Uterus (tissue), 2 donors: ENCODE measurements at regions not wholly inside any gene's neighbourhood (a gene's known extent, or its start where the extent isn't known, plus 50 kb on each side); places are given as distances from the start of the nearest gene placed in this dataset.

ENCODE experiments used
- POLR2A ChIP-seq, 2 donors: fragments of 450-650 bp; IDR thresholded peaks; one replicate each; pipeline ENCODE4 v1.6.1; 2016; ENCODE audit warnings: antibody characterized with exemption in 2 of 2, mild to moderate bottlenecking in 1 of 2, moderate library complexity in 1 of 2
- TF ChIP-seq, protein P1 (sequence below), 4 experiments: fragments of 200-600 bp in 2 of 4; fragments of 450-650 bp in 2 of 4; sonication (generic) in 2 of 4; IDR thresholded peaks; one replicate each; pipeline ENCODE4 v1.5.1; 2016 to 2019; ENCODE audit warnings: antibody characterized with exemption in 4 of 4, mild to moderate bottlenecking in 2 of 4, moderate library complexity in 1 of 4

DNA sequence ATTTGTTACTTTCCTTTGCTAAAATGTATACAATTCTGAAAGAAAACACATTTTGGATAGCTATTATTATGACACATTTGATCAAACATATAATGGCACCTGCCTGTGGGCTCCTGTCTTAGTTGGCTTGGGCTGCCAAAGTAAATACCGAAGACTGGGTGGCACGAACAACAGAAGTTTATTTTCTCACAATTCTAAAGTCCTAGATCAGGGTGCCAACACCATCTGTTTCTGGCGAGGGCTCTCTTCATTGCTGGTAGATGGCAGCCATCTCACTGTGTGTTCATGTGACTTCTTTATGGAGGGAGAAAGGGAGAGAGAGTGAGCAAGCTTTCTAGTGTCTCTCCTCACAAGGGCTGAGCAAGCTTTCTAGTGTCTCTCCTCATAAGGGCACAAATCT lies 195.8 kb upstream of the FAM3C start:
- TF ChIP-seq, protein P1, sequence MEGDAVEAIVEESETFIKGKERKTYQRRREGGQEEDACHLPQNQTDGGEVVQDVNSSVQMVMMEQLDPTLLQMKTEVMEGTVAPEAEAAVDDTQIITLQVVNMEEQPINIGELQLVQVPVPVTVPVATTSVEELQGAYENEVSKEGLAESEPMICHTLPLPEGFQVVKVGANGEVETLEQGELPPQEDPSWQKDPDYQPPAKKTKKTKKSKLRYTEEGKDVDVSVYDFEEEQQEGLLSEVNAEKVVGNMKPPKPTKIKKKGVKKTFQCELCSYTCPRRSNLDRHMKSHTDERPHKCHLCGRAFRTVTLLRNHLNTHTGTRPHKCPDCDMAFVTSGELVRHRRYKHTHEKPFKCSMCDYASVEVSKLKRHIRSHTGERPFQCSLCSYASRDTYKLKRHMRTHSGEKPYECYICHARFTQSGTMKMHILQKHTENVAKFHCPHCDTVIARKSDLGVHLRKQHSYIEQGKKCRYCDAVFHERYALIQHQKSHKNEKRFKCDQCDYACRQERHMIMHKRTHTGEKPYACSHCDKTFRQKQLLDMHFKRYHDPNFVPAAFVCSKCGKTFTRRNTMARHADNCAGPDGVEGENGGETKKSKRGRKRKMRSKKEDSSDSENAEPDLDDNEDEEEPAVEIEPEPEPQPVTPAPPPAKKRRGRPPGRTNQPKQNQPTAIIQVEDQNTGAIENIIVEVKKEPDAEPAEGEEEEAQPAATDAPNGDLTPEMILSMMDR (IDR thresholded peaks at IDR 0.05), result no peak
- no peak for TF ChIP-seq POLR2A (IDR thresholded peaks at IDR 0.05)
